Uterus (tissue), 3 donors: ENCODE measurements at regions not wholly inside any gene's neighbourhood (a gene's known extent, or its start where the extent isn't known, plus 50 kb on each side); places are given as distances from the start of the nearest gene placed in this dataset.

Experiments used
- DNase-seq, 2 donors: peaks; one replicate each; pipeline ENCODE4 v3.0.0-alpha.2; 2019 to 2020
- H3K27ac ChIP-seq, 2 donors: fragments of 200-600 bp; sonication (generic); 1 replicate in 1 of 2; 2 replicates in 1 of 2; pipeline ENCODE4 v1.5.1; 2016 to 2018
- H3K27me3 ChIP-seq, 2 donors: fragments of 200-600 bp; sonication (generic); one replicate each; pipeline ENCODE4 v1.5.1; 2018 to 2019; ENCODE audit warnings: control low read depth in 1 of 2
- H3K36me3 ChIP-seq, 2 donors: fragments of 200-600 bp; sonication (generic); one replicate each; pipeline ENCODE4 v1.5.1; 2019; ENCODE audit warnings: control low read depth in 1 of 2
- H3K4me1 ChIP-seq, 2 donors: fragments of 200-600 bp; sonication (generic); one replicate each; pipeline ENCODE4 v1.5.1; 2018 to 2019; ENCODE audit warnings: control low read depth in 1 of 2
- H3K4me3 ChIP-seq, 2 donors: fragments of 200-600 bp; sonication (generic); 1 replicate in 1 of 2; 2 replicates in 1 of 2; pipeline ENCODE4 v1.5.1; 2018 to 2019; ENCODE audit warnings: mild to moderate bottlenecking in 1 of 2
- H3K9me3 ChIP-seq, 2 donors: fragments of 200-600 bp; sonication (generic); one replicate each; pipeline ENCODE4 v1.5.1; 2019; ENCODE audit warnings: control low read depth in 1 of 2
- CTCF ChIP-seq, 4 experiments: fragments of 200-600 bp in 2 of 4; fragments of 450-650 bp in 2 of 4; sonication (generic) in 2 of 4; IDR thresholded peaks; one replicate each; pipeline ENCODE4 v1.5.1; 2016 to 2019; ENCODE audit warnings: antibody characterized with exemption in 4 of 4, mild to moderate bottlenecking in 2 of 4, moderate library complexity in 1 of 4
- POLR2A ChIP-seq, 2 donors: fragments of 450-650 bp; IDR thresholded peaks; one replicate each; pipeline ENCODE4 v1.6.1; 2016; ENCODE audit warnings: antibody characterized with exemption in 2 of 2, mild to moderate bottlenecking in 1 of 2, moderate library complexity in 1 of 2
- intact Hi-C: fragments of 100-400 bp; cut with DNase I; formaldehyde crosslinking; loops from one replicate; pipeline ENCODE4 v1.15.1; 2023; ENCODE audit warnings: low total_unique reads
- donor health status: DM: yes; HTN: yes; CAD: no.

- H3K4me1 ChIP-seq, result no peaks in the 10 kb centered on the region
- H3K9me3 ChIP-seq, result no peaks in the 10 kb centered on the region
- no peak overlapping the region for H3K4me3 ChIP-seq
- no peak for DNase-seq
- H3K36me3 ChIP-seq, result no peaks in the 10 kb centered on the region
- no peak for TF ChIP-seq CTCF (IDR thresholded peaks at IDR 0.05)
- TF ChIP-seq POLR2A (IDR thresholded peaks at IDR 0.05), result no peak
- intact Hi-C loops, result no loop called here
- no peaks in the 10 kb centered on the region for H3K27me3 ChIP-seq
- H3K27ac ChIP-seq, result no peak overlapping the region
Observed at GRCh38 chr6:26149240-26149639, 62.0 kb downstream of the HFE start.

DNA sequence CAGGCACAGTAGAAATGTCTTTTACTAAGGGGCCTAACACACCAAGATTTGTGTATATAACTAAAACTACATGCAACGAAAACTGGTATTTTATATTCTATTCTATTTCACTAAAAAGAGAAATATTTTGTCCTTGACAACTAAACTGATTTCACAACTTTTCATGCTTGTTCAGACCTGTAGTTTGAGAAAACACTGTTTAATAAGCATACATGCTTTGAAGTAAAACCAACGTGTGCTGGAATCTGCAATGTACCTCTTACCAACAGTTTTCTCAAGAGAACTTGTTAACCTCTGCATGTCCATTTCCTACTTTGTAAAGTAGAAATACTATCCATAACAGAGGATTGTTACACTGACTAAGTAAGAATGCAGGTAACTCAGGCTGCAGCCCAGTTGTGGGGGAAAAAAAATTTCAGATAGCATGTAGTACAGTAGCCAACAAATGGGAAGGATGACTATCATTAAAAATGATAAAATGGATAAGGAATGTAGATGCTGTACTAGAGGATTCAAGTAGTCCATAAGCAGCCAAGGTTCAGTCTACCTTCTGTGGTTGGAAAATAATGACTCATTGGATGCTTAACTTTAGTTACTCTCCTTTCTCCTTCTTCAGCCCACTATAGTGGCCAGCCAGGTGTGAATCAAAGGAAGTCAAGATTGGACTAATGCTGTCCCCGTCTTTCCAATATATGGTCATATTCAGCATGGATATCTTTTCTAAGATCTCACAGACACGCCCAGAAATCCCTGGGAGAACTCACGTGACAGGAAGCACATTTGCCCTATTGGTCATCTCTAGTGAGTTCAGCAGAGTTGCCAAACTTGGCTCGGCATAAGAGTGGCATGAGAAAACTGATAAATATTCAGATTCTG is 65.2 kb downstream of the HFE start:
- intact Hi-C loops, result loop anchor here (10.0 kb wide), 1 partner anchor 48 kb away; a partner anchor contains a TSS
- Histone ChIP-seq H3K4me3 (no peak overlapping the region), H3K27ac (no peak overlapping the region), H3K4me1 (no peaks in the 10 kb centered on the region), H3K36me3 (no peaks in the 10 kb centered on the region), H3K9me3 (no peaks in the 10 kb centered on the region), H3K27me3 (no peaks in the 10 kb centered on the region)
- TF ChIP-seq POLR2A (IDR thresholded peaks at IDR 0.05), result no peak
- TF ChIP-seq CTCF (IDR thresholded peaks at IDR 0.05), result no peak
- no peak for DNase-seq

GRCh38 chr6:26155061-26155930 is 68.1 kb downstream of the HFE start:
- no peaks in the 10 kb centered on the region for H3K4me1 ChIP-seq
- H3K27me3 ChIP-seq, result no peaks in the 10 kb centered on the region
- H3K27ac ChIP-seq, result peak overlapping the region; percentile 97 to 99
- H3K4me3 ChIP-seq, result peak overlapping the region; percentile 76 to 81
- no peak for TF ChIP-seq POLR2A (IDR thresholded peaks at IDR 0.05)
- TF ChIP-seq CTCF (IDR thresholded peaks at IDR 0.05), result no peak
- no peaks in the 10 kb centered on the region for H3K9me3 ChIP-seq
- peak; percentile 57 to 59 for DNase-seq
- intact Hi-C loops, result loop anchor here (10.0 kb wide), 1 partner anchor 50 kb away; a partner anchor contains a TSS
- H3K36me3 ChIP-seq, result no peaks in the 10 kb centered on the region

DNA sequence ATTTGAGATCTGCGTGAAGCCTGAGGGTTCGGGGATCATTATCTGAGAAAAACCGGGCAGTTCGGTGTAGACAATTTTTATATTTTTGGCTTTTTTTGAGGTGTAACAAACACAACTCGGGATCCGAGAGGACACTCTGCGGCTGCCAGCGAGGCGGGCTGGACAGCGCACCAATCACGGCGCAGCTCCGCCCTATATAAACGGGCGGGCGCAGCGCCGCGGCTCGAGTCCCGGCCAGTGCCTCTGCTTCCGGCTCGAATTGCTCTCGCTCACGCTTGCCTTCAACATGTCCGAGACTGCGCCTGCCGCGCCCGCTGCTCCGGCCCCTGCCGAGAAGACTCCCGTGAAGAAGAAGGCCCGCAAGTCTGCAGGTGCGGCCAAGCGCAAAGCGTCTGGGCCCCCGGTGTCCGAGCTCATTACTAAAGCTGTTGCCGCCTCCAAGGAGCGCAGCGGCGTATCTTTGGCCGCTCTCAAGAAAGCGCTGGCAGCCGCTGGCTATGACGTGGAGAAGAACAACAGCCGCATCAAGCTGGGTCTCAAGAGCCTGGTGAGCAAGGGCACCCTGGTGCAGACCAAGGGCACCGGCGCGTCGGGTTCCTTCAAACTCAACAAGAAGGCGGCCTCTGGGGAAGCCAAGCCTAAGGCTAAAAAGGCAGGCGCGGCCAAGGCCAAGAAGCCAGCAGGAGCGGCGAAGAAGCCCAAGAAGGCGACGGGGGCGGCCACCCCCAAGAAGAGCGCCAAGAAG is 69.0 kb downstream of the HFE start:
- Histone ChIP-seq H3K9me3 (no peaks in the 10 kb centered on the region), H3K27me3 (no peaks in the 10 kb centered on the region), H3K36me3 (no peaks in the 10 kb centered on the region), H3K4me1 (no peaks in the 10 kb centered on the region), H3K27ac (peak overlapping the region; percentile 97 to 99), H3K4me3 (peak overlapping the region; percentile 76 to 81)
- TF ChIP-seq POLR2A (IDR thresholded peaks at IDR 0.05), result peak; percentile 97 to 100
- peak in 1 of 4 experiments; percentile 36 for TF ChIP-seq CTCF (IDR thresholded peaks at IDR 0.05)
- intact Hi-C loops, result loop anchor here (2.0 to 10.0 kb wide), 2 partner anchors 31 to 51 kb away; a partner anchor contains a TSS
- DNase-seq, result peak; percentile 93 to 94
